Stimulated activated CD4-positive, alpha-beta T cell treated with anti-CD3 and anti-CD28 coated beads, Interleukin-1b, Interleukin-23, amount 100 ng/mL, for 48 hours (primary cell): ENCODE measurements at regions not wholly inside any gene's neighbourhood (a gene's known extent, or its start where the extent isn't known, plus 50 kb on each side); places are given as distances from the start of the nearest gene placed in this dataset.
A peak's percentile ranks its signal among the peaks of the same experiment; 100 is the strongest.
"Not testable (repeated sequence)": the region's sequence is repeated elsewhere in the genome, so short reads cannot be mapped to it uniquely, and the experiment has no call there.

Experiments used
- DNase-seq: peaks from one replicate; pipeline ENCODE4 v3.0.0-alpha.2; 2020

DNA sequence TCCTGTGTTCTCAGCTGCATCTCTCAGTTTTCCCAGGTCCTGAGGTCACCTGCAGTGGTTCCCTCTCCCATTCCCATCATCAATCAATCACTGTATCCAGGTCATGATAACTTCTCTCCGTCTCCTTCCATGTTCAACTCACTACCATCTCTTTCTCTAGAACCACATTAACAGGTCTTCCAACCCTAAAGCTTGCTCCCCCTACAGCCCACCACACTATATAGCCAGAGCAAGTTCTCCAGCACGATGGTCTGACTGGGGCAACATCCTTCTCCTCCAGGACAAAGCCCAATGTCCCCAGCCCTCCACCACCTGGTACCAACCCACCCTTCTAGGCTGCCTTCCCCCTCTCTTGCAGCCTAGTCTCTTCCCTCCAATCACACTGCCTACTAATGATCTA lies 241.6 kb downstream of the CDK5RAP2 start:
- no peak for DNase-seq

DNA sequence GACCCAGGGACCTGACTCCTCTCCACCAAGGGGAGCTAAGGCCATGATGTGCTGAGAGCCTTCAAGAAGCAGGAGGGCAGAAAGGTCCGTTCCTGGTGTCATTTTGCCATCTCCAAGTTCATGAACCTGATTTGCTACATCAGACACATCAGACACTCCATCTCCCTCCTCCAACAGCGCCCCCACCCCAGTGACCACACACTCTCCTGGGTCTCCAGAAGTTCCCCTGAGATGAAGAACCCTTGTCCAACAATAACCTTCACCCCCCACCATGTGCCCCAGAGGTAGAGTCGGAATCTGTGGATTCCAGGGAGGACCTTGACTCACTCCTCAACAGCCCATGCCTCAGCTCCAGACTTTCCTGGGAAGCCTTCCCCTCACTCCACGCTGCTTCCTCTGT lies 242.8 kb downstream of the CDK5RAP2 start:
- DNase-seq: no peak

DNA sequence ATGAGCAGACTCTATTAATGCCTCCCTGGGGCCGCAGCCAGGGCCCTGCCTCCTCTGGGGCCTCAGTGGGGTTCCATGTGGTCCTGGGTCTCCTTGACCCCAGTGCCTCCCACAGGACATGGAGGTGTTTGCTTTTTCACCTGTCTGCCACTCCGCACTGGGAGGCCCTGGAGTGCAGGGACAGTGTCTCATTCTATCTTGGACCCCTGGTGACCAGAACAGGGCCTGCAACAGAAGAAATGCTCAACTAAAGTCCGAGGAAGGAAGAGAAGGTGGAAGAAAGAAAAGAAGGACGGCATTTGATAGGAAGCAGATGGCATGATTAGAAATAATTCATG lies 243.2 kb downstream of the CDK5RAP2 start:
- DNase-seq: no peak

DNA sequence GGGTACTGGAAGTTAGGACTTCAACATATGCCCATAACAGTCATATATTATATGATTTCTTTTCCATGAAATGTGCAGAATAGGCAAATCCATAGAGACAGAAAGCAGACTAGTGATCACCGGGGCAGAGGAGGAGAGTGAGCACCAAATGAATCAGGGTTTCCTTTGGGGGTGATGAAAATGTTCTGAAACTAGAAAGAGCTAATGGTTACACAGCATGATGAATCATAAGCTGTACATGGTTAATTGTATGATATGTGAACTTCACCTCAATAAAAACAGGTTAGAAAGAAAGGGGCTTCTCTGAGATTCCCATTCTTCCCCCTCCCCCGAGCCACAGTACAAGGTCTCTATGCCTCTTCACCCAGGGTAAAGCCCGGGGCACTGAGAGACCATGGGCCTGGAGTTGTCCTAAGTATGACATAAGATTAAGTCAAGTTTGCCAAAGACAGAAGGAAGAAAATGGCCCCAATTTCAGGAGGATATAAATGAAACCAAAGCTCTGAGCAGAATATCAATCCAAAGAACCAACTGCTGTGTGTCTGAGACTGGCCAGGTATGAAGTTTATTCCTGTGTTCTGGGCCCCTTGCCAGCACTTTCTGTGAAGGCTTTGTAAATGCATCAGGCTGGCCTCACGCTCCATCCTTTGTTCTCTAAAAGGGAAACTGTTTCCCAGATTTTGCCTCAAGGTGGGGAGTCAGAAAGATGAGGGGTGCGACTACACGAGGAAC lies 243.8 kb downstream of the CDK5RAP2 start:
- peak; percentile 13 for DNase-seq

DNA sequence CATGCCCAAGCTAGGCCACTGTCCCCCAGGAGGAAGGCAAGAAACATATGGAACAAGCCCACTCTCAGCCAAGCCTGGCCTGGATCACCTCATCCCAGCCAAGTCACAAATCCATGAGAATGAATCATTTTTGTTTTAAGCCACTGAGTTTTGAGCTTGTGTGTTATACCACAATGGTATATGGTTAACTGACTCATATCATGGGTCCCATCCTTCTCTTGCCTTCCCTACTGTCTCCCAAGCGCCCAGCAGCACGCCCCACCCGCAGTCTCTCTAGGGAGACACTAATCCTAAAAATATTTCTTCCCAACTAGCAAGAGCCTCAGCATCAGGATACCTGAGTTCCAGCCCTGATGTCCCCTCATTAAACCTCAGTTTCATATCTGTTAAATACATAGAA lies 248.1 kb downstream of the CDK5RAP2 start:
- no peak for DNase-seq

DNA sequence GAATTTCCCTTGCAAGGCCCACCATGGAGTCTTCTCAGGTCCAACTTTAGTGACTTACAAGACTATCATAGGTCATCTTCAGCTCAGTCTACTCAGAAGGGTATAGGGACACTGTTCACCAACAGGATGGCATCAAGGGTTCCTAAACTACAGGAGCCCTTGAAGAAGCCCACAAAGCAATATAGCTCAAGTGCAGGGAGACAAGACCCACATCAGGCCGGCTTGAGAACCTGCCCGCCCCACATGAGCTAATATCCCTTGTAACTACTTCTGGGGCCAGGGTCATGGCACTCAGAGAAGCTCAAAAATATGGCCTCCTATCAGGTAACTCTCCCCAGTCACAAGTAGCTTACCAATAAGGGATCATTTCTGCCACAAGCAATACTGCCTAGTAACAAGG lies 249.9 kb downstream of the CDK5RAP2 start:
- no peak for DNase-seq

DNA sequence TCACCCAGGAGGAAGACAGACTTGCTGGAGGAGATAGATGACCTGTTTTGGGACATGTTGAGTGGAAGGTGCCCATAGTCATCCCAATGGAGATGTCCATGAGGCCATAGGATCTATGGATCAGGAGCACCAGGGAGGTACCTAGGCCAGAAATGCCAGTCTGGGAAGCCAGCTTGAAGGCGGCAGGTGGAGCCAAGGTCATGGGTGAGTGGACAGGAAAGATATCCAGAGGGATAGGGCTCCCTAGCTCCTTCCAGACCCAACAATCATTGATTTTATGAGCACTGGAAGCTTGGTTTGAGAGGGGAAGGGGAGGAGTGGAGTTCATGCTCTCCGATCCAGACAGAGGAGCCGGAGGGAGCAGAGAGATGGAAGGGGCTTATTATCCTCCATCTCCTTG lies 252.6 kb downstream of the CDK5RAP2 start:
- no peak for DNase-seq

DNA sequence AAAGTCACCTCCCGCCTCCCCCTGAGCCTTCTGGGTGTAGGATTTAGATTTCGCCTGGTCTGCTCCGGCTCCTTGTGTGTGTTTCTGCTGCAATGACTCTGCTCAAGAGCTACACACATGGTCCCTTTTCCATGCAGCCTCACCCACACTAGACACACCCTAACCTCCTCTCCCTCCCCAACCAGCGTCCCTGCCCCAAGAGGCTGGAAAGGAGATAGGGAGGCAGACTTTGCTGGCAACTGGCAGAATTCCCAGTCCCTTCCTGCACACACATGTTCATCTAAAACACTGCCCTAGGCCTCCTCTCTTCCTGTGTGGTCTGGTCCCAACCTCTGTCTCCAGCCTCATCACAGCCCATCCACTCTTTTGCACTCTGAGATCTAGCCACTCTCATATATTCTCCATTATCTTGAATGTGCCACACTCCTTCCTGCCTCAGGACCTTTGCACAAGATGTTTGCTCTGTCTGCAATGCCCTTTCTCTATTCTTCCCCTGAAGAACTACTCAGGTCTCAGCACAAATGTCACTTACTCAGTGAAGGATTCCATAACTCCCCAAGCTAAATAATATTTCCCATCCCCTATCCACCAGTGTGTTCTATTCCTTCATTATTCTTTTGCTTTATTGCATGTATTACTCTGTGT lies 253.8 kb downstream of the CDK5RAP2 start:
- no peak for DNase-seq

DNA sequence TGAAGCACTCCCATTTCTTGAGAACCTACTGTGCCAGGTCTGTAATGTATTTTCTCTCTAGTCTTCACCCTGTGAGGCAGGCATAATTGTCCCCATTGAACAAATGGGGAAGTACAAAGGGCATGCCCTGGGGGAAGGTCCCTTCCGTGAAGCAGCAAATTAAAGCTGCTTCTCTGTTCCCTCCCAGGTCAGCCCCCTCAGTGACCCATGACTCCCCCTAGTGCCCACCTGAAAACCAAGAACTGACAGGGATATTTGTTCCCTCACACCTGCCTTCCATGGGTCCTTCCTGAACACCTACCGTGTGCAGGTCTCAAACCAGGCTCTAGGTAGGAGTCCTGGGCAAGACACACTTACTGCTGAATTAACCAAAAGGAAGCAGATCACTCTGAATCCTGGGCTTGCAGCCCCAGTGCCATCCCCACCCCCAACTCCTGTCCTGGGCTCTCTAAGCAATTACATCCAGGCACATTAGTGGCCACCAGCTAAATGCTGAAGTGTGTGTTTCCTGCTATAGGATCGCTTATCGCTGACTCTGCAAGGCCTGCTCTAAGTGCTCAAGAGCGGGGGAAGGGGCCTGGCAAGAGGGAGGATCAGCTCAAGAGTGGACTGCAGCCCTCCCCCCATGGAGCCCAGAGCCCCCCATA lies 254.8 kb downstream of the CDK5RAP2 start:
- no peak for DNase-seq

DNA sequence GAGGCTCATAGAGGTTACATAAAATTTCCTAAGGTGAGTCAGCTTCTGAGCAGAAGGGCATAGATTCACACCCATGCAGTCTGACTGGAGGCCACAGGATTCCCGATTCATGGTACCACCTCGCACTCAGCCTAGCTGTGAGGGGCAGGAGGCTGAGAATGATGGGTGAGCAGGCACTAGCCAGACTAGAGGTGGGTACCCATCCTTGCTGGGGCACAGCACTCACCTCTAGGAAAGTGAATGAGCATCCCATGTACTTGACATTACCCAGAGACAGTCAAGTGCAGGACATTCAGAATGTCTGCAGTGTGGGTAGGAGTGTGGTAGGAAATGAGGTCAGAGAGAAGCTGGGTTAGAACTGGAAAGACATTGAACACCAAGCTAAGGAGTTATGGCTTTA lies 255.5 kb downstream of the CDK5RAP2 start:
- DNase-seq: no peak

DNA sequence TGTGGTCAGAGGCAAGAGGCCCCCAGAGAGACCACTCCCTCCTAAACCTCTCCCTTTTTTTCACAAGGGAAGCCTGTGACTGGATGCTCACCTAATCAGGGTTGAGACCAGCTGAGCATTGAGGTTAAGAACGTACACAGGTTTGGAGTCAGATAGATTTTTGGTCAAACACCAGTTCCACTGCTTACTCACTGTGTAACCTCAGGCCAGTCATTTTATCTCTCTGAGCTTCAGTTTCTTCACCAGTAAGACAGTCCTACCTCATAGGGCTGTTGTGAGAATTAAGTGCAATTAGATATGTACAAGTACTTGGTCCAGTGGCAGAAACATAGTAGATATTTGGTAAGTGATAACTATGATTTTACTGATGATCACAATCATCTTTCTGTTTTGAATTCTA lies 256.8 kb downstream of the CDK5RAP2 start:
- no peak for DNase-seq

DNA sequence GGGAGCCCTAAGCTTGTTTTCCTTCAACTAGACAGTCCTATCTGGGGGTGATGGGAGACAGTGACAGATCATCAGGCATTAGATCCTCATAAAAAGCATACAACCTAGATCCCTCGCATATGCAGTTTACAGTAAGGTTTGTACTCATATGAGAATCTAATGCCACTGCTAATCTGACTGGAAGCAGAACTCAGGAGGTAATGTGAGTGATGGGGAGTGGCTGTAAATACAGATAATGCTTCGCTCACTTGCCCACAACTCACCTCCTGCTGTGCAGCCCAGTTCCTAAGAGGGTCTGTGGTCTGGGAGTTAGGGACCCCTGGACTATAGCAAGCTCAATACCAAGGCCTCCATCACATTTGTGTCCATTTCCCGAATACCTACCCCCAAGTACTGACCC lies 260.5 kb downstream of the CDK5RAP2 start:
- no peak for DNase-seq

DNA sequence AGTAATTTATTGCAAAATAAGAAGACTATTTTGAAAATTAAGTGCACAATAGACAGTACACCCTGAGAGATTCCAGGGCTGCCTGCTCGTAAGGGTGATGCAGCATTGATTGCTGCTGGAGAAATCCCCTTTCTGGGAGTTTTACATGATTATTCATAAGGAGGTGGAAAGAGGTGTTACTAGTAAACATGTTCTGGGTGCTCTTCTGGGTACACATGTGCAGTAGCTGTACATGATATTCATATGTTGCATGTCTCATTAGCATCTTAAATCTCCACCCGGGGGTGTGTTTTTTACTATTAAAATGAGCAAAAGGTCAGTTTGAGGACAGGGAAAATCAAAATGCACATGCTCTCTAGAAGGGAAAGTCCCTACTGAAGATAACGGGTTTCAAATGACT lies 264.8 kb downstream of the CDK5RAP2 start:
- DNase-seq: no peak

DNA sequence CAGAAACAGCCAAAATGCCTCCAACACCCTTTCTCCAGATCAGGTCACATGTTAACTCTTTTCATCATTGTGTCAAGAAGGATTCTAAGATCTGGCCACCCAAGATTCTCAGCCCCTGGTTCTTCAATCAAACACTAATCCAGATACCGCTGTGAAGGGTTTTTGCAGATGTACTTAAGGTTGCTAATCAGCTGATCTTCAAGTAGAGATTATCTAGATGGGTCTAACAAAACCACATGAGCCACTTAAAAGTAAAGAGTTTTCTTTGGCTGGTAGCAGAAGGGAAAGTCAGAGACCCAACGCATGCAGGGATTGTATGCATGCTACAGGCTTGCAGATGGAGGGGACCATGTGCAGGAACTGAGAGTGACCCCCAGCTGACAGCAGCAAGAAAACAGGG lies 267.9 kb downstream of the CDK5RAP2 start:
- no peak for DNase-seq

DNA sequence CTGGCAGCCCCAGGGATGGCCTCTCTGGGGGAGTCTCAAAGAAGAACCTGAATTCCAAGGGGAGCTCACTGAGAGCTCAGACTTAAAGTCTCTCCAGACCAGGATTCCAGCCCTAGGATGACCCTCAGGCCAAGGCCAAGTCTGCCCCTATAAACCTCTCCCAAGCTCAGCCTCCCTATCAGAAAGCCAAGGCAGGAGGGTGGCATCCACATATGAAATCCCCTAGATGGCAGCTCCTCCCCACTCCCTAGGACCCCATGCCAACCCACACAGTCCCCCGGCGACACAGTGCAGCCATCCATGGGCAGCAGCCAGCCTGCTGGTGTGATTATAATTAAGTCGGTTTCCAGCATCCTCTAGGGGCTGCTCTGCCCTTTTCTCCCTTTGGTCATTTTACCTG lies 269.9 kb downstream of the CDK5RAP2 start:
- no peak for DNase-seq

DNA sequence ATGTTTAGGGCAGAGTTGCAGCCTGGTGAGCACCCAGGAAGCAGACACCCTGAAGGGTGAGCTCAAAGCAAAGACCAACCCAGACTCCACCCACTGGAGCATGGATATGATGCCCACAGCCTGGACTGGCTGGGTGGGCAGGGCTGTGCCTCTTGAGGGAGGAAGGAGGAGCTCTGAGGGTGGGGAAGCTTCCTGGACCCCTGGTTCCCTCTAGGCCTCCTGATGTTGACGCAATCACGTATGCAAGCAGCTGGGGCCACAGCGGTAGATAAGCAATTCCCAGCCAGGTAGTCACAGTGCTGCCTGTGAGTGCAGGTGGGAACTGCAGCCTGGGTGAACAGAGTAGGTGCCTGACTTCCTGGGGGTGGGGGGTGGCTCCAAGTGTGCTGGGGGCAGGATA lies 271.5 kb downstream of the CDK5RAP2 start:
- no peak for DNase-seq

DNA sequence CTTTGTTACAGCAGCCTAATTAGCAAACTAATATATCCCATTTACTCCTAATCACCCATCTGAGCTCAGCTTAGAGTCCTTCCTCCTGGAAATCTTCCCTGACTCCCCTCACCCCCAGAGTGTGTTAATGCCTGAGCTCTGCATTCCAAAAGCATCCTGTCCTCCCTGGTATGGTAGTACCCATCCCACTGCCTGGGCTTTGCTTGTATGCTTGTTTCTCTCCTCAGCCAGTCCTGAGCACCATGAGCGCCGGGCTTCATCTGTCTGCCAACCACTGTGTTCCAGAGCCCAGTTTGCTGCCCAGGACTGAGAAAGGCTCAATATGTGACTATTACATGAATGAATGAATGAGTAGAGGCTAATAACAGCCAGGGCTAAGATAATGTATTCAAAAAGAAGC lies 272.4 kb downstream of the CDK5RAP2 start:
- DNase-seq: no peak

DNA sequence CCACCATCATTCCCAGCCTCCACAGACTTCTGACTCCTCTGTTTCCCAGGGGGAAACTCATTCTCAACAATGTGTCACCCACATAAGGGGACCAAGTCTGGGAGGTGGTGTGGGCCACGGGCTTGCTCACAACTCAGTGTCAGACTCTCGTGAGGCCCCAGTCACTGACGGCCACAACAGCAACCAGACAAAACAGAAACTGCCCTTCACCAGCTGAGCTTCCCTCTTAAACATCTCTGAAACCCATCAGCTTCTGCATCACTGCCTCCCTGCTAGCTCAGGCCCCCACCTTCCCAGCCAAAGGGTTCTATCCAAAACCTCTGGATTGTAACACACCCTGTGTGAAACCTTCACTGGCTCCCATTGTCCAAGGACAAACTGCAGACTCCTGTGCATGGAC lies 273.4 kb downstream of the CDK5RAP2 start:
- DNase-seq: no peak

DNA sequence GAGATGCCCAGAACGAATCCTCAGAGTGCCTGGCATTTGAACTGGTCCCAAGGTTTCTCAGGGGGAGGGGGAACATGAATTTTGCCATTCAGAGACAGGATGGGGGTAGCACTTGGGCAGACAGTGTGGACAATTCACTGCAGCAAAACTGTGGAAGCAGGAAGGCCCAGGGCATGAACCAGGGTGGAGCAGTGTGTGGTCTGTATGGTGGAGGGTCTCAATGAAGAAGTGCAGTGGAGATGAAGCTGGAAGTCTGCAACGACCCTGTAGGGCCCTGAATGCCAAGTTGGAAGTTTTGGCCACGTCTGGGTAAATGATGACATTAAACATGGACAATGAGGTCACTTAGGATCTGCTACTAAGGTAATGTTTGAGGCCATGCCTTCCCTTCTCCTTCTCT lies 273.9 kb downstream of the CDK5RAP2 start:
- DNase-seq: no peak

DNA sequence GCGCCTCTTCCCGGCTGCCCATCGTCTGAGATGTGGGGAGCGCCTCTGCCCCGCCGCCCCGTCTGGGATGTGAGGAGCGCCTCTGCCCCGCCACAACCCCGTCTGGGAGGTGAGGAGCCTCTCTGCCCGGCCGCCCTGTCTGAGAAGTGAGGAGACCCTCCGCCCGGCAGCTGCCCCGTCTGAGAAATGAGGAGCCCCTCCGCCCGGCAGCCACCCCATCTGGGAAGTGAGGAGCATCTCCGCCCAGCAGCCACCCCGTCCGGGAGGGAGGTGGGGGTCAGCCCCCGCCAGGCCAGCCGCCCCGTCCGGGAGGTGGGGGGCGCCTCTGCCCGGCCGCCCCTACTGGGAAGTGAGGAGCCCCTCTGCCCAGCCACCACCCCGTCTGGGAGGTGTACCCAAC lies 275.1 kb downstream of the CDK5RAP2 start:
- DNase-seq: not testable (repeated sequence)

DNA sequence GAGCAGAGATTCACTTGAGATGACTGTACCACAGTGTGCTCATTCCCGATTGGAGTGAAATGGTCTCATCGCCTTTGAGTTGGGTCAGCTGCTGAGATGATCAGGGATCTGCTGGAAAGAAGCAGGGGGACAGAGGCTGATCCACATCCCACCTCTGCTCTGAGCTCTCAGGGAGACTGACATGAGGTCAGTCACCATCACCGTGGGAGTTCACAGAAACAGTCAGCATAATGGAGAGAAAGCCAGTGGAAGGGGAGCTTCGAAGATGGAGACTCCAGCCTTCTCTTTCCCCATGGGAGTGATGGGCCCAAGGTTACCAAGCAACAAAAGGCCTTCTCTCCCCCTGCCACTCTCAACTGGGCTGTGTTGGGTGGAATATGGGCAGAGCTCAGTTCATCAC lies 276.4 kb downstream of the CDK5RAP2 start:
- no peak for DNase-seq

DNA sequence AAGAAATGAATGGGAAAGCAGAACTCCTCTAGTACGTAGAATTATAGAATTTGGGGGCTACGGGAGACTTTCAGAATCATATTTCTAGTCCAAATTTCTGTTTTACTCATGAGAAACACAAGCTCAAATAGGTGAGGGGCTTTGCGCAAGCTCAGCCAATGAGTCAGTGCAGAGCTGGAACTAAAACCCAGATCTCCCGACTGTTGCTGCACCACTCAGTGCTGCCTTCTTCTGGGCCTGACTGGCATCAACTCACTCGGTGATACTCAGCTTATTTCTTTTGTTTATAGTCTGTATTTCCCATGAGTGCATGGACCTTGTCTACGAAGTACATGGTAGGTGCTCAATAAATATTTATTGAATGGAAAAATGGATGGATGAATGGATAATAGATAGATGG lies 280.2 kb downstream of the CDK5RAP2 start:
- no peak for DNase-seq

DNA sequence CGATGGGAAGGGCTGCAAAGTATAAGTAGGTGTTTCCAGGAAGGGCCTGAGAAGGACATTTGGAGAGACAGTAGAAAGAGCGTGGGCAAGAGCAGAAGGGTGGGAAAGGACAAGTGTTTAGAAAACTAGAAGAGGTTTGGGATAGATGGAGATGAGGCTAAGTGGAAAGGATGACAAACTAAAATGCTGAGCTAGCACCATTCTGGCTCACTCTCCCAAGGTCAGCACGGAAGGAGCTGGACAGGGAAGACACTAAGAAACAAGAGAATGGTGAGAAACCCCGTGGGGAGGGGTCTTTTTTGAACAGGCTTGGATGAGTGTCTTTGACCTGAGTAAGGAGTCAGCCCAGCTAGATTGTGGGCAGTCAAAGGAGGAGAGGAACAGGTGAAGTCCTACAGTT lies 286.0 kb downstream of the CDK5RAP2 start:
- DNase-seq: no peak

DNA sequence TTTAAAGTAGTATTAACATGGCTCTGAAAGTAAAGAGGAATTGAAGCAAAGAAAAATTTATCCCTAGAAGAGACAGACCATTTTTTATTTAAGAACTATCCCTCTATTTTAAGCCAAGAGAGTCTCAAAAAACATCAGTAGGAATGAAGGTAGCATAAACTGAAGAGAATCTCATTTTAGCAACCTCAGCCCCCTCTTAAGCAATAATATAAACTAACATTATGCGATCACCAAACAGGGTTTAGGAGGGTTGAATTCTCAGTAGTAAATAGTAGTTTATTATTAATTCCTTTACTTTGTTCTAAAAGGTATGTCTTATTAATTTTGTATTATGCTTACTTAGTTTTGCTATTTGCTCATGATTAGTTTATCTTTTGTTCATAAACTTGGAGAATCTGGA lies 287.4 kb downstream of the CDK5RAP2 start:
- DNase-seq: no peak

DNA sequence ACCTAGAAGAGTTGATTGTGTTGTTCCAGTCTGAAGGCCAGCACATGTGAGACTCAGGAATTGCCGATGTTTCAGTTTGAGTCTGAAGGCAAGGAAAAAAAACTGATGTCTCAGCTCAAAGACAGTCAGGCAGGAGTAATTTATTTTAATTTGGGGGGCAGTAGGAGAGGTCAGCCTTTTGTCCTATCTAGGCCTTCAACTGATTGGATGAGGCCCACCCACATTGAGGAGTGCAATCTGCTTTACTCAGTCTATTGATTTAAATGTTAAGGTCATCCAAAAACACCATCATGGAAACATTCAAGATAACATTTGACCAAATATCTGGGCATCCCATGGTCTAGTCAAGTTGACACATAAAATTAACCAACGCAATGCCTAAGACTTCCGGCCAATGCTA lies 288.9 kb downstream of the CDK5RAP2 start:
- no peak for DNase-seq
